GM23248 (cell line): ENCODE measurements at regions not wholly inside any gene's neighbourhood (a gene's known extent, or its start where the extent isn't known, plus 50 kb on each side); places are given as distances from the start of the nearest gene placed in this dataset.
"Not testable (repeated sequence)": the region's sequence is repeated elsewhere in the genome, so short reads cannot be mapped to it uniquely, and the experiment has no call there.

Experiments used
- DNase-seq: peaks from one replicate; pipeline ENCODE4 v3.0.0-alpha.2; 2015
- H2AFZ ChIP-seq: fragments of 200-600 bp; sonication (generic); 2 replicates; pipeline ENCODE4 v1.6.1; 2016; ENCODE audit warnings: antibody characterized with exemption
- H3F3A ChIP-seq: fragments of 200-600 bp; sonication (generic); 2 replicates; pipeline ENCODE4 v1.6.1; 2016; ENCODE audit warnings: mild to moderate bottlenecking, antibody characterized with exemption, mixed run types; ENCODE audit not compliant: insufficient read depth
- H3K27ac ChIP-seq: fragments of 200-600 bp; sonication (generic); 2 replicates; pipeline ENCODE4 v1.5.1; 2016; ENCODE audit warnings: mild to moderate bottlenecking
- H3K27me3 ChIP-seq: fragments of 200-600 bp; sonication (generic); replicated peaks from 2 replicates; pipeline ENCODE4 v1.6.1; 2016; ENCODE audit warnings: mild to moderate bottlenecking; ENCODE audit not compliant: insufficient read depth
- H3K36me3 ChIP-seq: fragments of 200-600 bp; sonication (generic); 2 replicates; pipeline ENCODE4 v1.6.1; 2016; ENCODE audit warnings: low read depth, mild to moderate bottlenecking
- H3K4me1 ChIP-seq: fragments of 200-600 bp; sonication (generic); 2 replicates; pipeline ENCODE4 v1.6.1; 2016; ENCODE audit warnings: mild to moderate bottlenecking; ENCODE audit not compliant: insufficient read depth
- H3K4me2 ChIP-seq: fragments of 200-600 bp; sonication (generic); one replicate; pipeline ENCODE4 v1.6.1; 2016; ENCODE audit warnings: mild to moderate bottlenecking; ENCODE audit not compliant: unreplicated experiment
- H3K4me3 ChIP-seq: fragments of 200-600 bp; sonication (generic); 2 replicates; pipeline ENCODE4 v1.5.1; 2016; ENCODE audit warnings: mild to moderate bottlenecking
- H3K79me2 ChIP-seq: fragments of 200-600 bp; sonication (generic); 2 replicates; pipeline ENCODE4 v1.6.1; 2016; ENCODE audit warnings: mild to moderate bottlenecking; ENCODE audit not compliant: insufficient read depth
- H3K9ac ChIP-seq: fragments of 200-600 bp; sonication (generic); 2 replicates; pipeline ENCODE4 v1.6.1; 2016; ENCODE audit warnings: mild to moderate bottlenecking
- H3K9me2 ChIP-seq: fragments of 200-600 bp; sonication (generic); 2 replicates; pipeline ENCODE4 v1.6.1; 2016; ENCODE audit warnings: mixed run types, mild to moderate bottlenecking, moderate library complexity; ENCODE audit not compliant: insufficient read depth
- H3K9me3 ChIP-seq: fragments of 200-600 bp; sonication (generic); one replicate; pipeline ENCODE4 v1.6.1; 2017; ENCODE audit warnings: low read depth
- H4K20me1 ChIP-seq: fragments of 200-600 bp; sonication (generic); 2 replicates; pipeline ENCODE4 v1.6.0; 2016; ENCODE audit not compliant: insufficient read depth
- EZH2 ChIP-seq: fragments of 200-600 bp; sonication (generic); IDR thresholded peaks from 2 replicates; pipeline ENCODE4 v1.6.1; 2018; ENCODE audit warnings: antibody characterized with exemption, mild to moderate bottlenecking; ENCODE audit not compliant: insufficient read depth, poor library complexity, severe bottlenecking
- EZH2phosphoT487 ChIP-seq: fragments of 200-600 bp; sonication (generic); IDR thresholded peaks from 2 replicates; pipeline ENCODE4 v1.6.1; 2018; ENCODE audit warnings: antibody characterized with exemption, moderate library complexity, mild to moderate bottlenecking, low read depth; ENCODE audit not compliant: insufficient read depth
- WGBS, 2 experiments: methylation state at CpG; one replicate each; pipeline ENCODE4 v1.1.6; 2015 to 2017; ENCODE audit warnings: low lambda C conversion rate in 2 of 2, low coverage in 1 of 2; ENCODE audit errors: missing lambda C conversion rate in 2 of 2; 5-methylcytosine and 5-hydroxymethylcytosine counted together
- in situ Hi-C: fragments of 300-500 bp; cut with MboI; formaldehyde crosslinking; loops from 2 replicates; pipeline ENCODE4 v1.15.0; 2020

DNA sequence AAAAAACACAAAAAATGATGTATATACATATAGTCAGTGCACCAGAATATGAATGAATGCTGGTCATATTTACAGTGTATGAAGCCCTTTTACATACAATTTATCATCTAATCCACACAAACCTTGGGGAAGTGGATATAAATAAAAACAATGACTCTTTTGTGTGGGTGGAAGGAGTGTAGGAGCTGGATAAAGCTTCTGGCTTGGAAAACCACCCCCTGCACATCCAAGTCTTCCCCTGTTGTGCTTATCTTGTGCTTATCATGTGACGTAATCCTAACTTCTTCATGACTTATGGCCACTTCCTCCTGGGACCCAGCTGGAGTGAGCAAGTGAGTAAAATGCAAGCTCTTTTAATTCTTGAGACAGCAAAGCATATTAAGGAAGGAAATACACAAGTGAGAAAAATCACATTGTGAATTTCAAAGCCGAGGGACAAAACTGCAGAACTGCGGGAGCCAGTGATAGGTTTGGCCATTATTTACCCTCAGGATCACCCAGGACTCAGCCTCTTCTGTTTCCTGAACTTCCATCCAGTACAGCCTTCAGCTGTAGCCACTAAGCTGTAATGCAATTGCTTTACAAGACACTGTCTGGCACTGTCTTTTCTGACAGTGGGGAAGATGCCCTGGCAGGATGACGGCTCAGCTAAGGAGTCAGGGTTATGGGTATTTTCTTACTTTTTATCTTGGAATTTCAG is 104.0 kb upstream of the PPM1J start:
- TF ChIP-seq EZH2 (no peak), EZH2phosphoT487 (no peak)
- Histone ChIP-seq H3K4me3 (no peak overlapping the region), H3K9me2 (no peaks in the 10 kb centered on the region), H3K4me1 (peaks cover 8% of the 10 kb centered on the region), H3K36me3 (no peaks in the 10 kb centered on the region), H3K79me2 (no peaks in the 10 kb centered on the region), H3K27ac (no peak overlapping the region), H3K9me3 (no peaks in the 10 kb centered on the region), H3K4me2 (peak overlapping the region; percentile 13), H4K20me1 (no peaks in the 10 kb centered on the region), H3F3A (peaks cover 8% of the 10 kb centered on the region), H2AFZ (0 out of 2 replicates have a peak overlapping the region, but pooled peaks have one; percentile 52), H3K9ac (no peak overlapping the region), H3K27me3 (no peaks in the 10 kb centered on the region)
- WGBS, 2 experiments, result 30 to 32% methylated on average over 4 of the region's 4 CpGs
- DNase-seq, result peak; percentile 63
- in situ Hi-C loops, result no loop called here

DNA sequence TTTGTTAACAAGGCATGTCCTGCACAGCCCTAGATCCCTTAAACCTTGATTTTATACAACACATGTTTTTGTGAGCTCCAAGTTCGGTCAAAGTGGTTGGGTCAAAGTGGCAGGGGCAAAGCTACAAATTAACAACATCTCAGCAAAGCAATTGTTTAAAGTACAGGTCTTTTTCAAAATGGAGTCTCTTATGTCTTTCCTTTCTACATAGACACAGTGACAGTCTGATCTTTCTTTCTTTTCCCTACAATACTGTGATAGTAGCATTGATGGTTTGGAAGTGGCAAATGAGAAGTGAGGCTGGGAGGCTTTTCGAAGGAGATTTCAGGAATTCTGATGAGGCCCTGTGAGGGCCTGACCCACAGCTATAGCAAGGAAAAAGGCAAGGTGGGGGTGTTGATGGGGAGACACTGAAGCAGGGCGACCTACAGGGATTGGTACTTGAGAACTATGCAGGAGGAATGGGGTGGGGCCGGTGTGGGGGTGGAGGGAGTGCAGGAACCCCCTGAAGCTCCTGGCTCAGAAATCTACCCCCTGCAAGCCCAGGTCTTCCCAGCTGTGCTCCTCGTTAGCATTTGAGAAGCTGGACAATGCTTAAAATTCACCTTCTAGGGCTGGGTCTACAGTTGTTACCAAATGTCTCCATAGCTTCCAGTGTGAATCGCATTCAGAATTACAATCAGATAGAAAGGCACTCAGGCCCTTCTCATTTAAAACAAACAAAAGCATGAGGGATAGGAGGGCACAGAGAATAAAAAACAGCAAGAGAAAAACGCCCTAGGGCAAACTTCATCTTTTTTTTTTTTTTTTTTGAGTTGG is 102.6 kb upstream of the PPM1J start:
- TF ChIP-seq EZH2 (no peak), EZH2phosphoT487 (no peak)
- H3K9ac ChIP-seq, result no peak overlapping the region
- peaks cover 8% of the 10 kb centered on the region for H3K4me1 ChIP-seq
- no peak overlapping the region; the same call in 1 of the 2 replicates for H2AFZ ChIP-seq
- no peaks in the 10 kb centered on the region for H3K79me2 ChIP-seq
- H3K27ac ChIP-seq, result no peak overlapping the region
- no peaks in the 10 kb centered on the region for H3K27me3 ChIP-seq
- no peaks in the 10 kb centered on the region for H3K9me3 ChIP-seq
- WGBS, 2 experiments, result 55 to 59% methylated on average over 7 of the region's 7 CpGs
- H3K36me3 ChIP-seq, result no peaks in the 10 kb centered on the region
- no peak overlapping the region for H3K4me3 ChIP-seq
- in situ Hi-C loops, result no loop called here
- H3K9me2 ChIP-seq, result no peaks in the 10 kb centered on the region
- H3F3A ChIP-seq, result peaks cover 8% of the 10 kb centered on the region
- H4K20me1 ChIP-seq, result no peaks in the 10 kb centered on the region
- no peak for DNase-seq
- H3K4me2 ChIP-seq, result no peak overlapping the region

DNA sequence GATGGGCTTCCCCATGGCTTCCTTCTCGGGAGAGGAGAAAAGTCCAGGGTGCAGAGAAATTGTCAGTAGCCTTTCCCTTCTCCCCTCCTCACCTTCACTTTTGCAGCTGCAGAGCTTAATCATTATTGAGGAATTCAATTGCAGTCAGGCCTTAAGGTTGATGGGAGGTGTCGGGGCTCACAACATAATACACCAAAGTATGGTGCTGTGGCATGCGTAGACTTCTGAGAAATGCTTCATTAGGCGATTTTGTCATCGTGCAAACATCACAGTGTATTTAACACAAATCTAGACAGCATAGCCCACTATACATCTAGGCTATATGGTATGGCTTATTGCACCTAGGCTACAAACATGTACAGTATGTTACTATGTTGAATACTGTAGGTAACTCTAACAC is 100.2 kb upstream of the PPM1J start:
- Histone ChIP-seq H4K20me1 (no peaks in the 10 kb centered on the region), H3K4me3 (no peak overlapping the region), H3K27me3 (no peaks in the 10 kb centered on the region), H3K9ac (no peak overlapping the region), H3K4me2 (no peak overlapping the region), H3F3A (peaks cover 8% of the 10 kb centered on the region), H3K9me2 (no peaks in the 10 kb centered on the region), H3K9me3 (no peaks in the 10 kb centered on the region), H2AFZ (no peak overlapping the region), H3K79me2 (no peaks in the 10 kb centered on the region), H3K27ac (no peak overlapping the region), H3K4me1 (peaks cover 8% of the 10 kb centered on the region), H3K36me3 (no peaks in the 10 kb centered on the region)
- TF ChIP-seq EZH2, result no peak
- in situ Hi-C loops, result no loop called here
- DNase-seq, result no peak
- WGBS, 2 experiments, result 75 to 79% methylated on average over 5 of the region's 5 CpGs

DNA sequence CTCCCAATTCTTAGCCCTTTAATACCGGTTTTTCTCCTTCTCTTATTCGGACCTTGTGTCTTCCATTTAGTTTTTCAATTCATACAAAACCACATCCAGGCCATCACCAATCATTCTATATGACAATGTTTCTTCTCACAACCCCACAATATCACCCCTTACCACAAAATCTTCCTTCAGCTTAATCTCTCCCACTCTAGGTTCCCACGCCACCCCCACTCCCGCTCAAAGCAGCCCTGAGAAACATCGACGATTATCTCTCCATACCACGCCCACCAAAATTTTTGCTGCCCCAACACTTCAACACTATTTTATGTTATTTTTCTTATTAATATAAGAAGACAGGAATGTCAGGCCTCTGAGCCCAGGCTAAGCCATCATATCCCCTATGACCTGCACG is 99.5 kb upstream of the PPM1J start:
- H3K4me1 ChIP-seq, H3K9me2 ChIP-seq, H3K27me3 ChIP-seq, H3K27ac ChIP-seq, H3K9ac ChIP-seq, H3K4me2 ChIP-seq, H3F3A ChIP-seq, H3K79me2 ChIP-seq, H3K36me3 ChIP-seq, H2AFZ ChIP-seq, in situ Hi-C loops, DNase-seq, H3K4me3 ChIP-seq, H3K9me3 ChIP-seq, H4K20me1 ChIP-seq: not testable (repeated sequence)
- WGBS, 2 experiments, result 94 to 95% methylated on average over 8 of the region's 8 CpGs
